ENCODE measurements at regions not wholly inside any gene's neighbourhood (a gene's known extent, or its start where the extent isn't known, plus 50 kb on each side); places are given as distances from the start of the nearest gene placed in this dataset.
"Not testable (repeated sequence)": the region's sequence is repeated elsewhere in the genome, so short reads cannot be mapped to it uniquely, and the experiment has no call there.

- no peak for DNase-seq
Observed at GRCh38 chr2:212858496-212858895, 292.9 kb downstream of the IKZF2 start.

DNA sequence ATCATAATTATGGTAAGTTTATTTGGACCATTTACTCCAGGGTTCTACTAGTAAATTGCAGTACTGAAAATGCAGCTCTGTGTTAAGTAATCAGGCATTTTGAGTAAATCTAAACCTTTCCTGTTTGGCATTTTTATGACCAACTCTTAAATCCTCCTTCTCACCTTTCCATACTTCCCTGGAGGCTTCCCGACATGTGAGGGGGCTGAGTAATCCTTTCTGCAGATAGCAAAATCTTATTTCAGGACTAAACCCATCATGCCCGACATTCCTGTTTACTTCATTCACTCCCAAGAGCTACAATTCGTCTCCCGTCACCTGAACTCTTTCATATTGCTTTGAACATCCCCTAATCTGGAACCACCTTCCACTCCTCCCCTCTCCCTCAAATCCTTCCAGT is 296.6 kb downstream of the IKZF2 start:
- no peak for DNase-seq

DNA sequence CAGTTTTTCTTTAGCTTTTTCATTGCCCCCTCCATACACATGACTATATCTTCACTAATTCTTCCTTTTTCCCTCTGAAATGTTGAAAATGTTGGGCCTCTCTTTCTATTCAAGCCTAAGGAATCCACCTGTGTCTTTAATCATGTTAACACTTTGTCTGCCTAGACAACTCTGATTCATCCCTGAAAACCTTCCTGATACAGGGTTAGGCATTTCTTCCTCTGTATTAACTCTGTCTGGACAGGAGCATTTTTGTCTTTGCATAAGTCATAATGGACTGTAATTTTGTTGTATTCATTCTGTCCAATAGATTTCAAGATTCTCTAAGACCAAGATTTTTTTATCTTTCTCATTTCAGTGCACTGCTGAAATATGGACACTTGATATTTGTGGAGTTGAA is 297.3 kb downstream of the IKZF2 start:
- no peak for DNase-seq

DNA sequence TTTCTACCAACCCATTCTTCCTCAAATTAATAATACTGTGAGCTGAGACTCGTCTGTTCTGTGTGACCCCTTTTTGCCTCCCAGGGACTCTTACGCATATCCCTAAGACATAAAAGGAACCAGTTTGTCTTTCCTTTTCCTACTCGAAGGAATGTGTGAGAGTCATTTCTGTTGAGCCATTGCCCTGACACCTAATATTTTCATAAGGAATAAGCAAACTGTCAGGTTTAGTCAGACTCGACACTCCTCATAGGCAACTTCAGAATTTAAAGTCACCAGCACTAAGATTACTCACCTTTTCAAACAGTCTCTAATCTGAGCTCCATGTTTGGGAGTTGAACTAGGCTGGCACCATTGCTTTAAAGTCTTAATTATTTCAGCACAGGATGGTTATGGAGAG is 305.5 kb downstream of the IKZF2 start:
- no peak for DNase-seq

GRCh38 chr2:212843409-212844199 is 305.0 kb upstream of the ERBB4 start:
- DNase-seq = no peak

GRCh38 chr2:212842544-212843185 is 304.1 kb upstream of the ERBB4 start:
- no peak for DNase-seq

- no peak for DNase-seq
Observed at GRCh38 chr2:212841460-212841859, 302.9 kb upstream of the ERBB4 start.

DNA sequence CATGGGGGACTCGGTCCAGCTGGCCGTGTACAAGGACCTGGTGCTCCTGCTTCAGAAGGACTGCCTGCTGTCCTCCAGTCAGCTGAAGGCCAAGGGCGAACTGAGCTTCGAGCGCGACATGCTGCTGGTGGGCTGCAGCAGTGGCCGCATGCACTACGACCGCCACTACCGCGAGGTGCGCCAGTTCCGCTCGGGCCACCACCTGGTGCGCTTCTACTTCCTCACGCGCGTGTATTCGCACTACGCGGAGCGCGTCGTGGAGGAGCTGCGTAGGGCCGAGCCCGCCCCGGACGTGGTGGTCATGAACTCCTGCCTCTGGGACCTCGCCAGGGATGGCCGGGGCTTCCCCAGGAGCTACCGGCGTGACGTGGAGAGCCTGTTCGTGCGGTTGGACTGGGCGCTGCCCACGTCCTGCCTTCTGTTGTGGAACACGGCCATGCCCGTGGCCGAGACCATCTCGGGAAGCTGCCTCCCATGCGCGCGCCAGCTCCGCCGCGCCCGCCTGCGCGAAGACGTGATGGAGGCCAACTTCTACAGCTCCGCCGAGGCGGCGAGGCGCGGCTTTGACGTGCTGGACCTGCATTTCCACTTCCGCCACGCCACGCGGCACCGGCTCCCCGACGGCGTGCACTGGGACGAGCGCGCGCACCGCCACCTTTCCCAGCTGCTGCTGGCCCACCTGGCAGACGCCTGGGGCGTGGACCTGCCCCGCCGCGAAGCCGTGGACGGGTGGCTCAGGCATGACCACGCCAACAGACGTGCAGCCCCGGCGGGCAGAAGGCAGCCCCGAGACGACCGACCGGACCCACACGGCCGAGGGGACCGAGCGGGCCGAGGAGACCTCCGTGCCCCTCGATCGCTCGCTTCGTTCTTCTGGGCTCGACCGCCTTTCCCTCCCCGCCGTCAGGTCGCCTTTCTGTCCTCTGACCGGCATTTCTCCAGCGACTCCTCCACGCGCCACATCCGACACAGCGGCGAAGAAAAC is 293.9 kb upstream of the ERBB4 start:
- DNase-seq = no peak

DNA sequence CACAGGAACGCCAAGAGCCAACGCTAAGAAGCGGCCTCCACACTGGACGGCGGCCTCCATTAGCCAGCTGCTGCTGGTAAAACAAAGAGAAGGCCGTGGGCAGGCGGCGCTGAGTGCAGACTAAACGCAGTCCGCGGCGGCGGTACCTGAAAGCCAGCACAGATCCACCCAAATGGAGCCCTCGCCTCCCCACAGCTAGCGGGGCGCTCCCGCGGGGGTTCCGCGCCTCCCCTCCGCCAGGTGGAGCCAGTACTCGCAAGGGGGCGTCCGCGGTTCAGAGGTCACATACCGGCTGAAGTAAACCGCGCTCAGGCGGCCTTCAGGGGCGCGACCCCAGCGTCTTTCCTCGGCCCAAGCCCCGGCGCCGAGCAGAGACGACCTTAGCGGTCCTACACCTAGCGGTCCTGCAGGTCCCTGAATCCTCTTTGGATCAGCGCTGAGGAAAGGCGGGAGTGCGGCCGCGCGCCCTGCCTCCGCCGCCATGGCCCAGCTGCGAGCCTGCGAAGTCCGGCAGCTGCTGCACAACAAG is 293.1 kb upstream of the ERBB4 start:
- no peak for DNase-seq

GRCh38 chr2:212816267-212816666 is 277.7 kb upstream of the ERBB4 start:
- DNase-seq = no peak

GRCh38 chr2:212815453-212815852 is 276.9 kb upstream of the ERBB4 start:
- DNase-seq = no peak

DNA sequence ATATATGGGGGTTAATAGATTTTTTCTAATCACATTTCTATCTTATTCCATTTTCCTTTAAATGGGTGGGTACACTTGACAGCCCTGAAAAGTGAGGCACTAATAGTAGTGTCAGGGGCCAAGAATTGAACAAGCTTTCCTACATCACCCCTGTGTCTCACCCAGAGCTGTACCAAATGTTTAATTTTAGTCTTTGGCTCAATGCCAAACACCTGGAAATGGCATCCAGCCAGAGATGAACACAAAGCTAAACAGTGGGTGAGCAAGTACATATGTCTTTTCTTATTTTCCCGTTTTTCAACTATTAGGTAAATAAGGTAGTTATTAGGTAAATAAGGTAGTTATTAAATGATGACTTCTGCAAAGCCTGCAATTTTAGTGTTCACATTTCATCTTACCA is 276.3 kb upstream of the ERBB4 start:
- DNase-seq = no peak

GRCh38 chr2:212811921-212812320 is 273.3 kb upstream of the ERBB4 start:
- no peak for DNase-seq

- no peak for DNase-seq
Observed at GRCh38 chr2:212811036-212811805, 272.6 kb upstream of the ERBB4 start.

- no peak for DNase-seq
Observed at GRCh38 chr2:212797484-212798205, 259.0 kb upstream of the ERBB4 start.

DNA sequence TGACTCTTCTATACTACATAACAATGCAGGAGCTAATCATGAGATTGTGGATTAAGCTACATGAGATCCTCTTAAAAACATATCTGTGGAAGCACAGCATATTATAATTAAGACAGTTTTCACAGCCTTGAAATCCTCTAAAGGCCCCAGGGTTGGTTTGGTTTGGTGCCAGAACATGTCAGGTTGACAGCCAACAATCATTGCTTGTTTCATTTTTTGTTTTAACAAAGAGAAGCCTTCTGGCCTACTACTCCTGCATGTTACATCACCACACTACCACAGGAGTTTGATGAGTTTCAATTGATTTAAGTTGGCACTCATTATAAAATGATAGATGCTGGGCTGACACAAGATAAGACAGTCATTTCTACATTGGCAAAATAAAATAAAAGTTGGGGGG is 255.9 kb upstream of the ERBB4 start:
- DNase-seq = no peak

- DNase-seq = no peak
Observed at GRCh38 chr2:212791569-212791968, 253.0 kb upstream of the ERBB4 start.

GRCh38 chr2:212786088-212786487 is 247.5 kb upstream of the ERBB4 start:
- DNase-seq = not testable (repeated sequence)

DNA sequence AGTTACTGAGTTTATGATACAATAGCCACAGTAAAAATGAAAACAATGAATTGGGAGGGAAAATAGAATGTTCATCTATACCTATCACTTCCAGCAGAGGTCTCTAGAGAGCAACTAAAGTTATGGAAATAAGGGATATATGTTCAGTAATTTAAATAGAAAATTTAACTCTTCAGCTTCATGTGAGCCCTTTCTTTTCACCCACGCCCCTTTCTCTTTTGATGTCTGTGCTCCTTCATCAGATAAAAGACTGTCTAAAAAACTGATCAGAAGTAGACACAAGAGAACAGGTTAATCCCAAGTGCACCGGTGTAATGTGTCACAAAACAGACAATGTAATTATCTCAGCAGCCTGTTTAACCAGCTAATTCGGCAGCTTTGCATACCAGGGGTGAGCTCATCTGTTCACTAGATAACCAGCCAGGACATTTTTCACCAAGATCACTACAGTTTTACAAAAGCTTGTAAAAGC is 238.5 kb upstream of the ERBB4 start:
- no peak for DNase-seq

GRCh38 chr2:212773808-212774339 is 235.3 kb upstream of the ERBB4 start:
- no peak for DNase-seq

GRCh38 chr2:212770240-212770639 is 231.6 kb upstream of the ERBB4 start:
- DNase-seq = no peak

All from activated effector memory CD4-positive, alpha-beta T cell treated with anti-CD3 and anti-CD28 coated beads, Interleukin-2, amount 50 U/mL, for 16 hours (primary cell).